Left lung (tissue), 4 donors: ENCODE measurements at regions not wholly inside any gene's neighbourhood (a gene's known extent, or its start where the extent isn't known, plus 50 kb on each side); places are given as distances from the start of the nearest gene placed in this dataset.
A peak's percentile ranks its signal among the peaks of the same experiment; 100 is the strongest.

Experiments used
- ATAC-seq: fragments of 200-7000 bp; cut with Tn5 transposase; one replicate; pipeline ENCODE4 v1.9.1; 2020; ENCODE audit warnings: moderate library complexity
- DNase-seq, 4 donors: peaks; one replicate each; pipeline ENCODE4 v3.0.0-alpha.2; 2013 to 2020
- H3K27ac ChIP-seq, 2 donors: fragments of 200-600 bp; sonication (generic) in 1 of 2; one replicate each; pipeline versions ENCODE4 v1.5.0 to v1.8.0; 2020 to 2021
- H3K27me3 ChIP-seq, 2 donors: fragments of 200-600 bp; sonication (generic) in 1 of 2; one replicate each; pipeline versions ENCODE4 v1.5.0 to v1.8.0; 2020 to 2021
- H3K36me3 ChIP-seq, 2 donors: fragments of 200-600 bp; sonication (generic) in 1 of 2; one replicate each; pipeline versions ENCODE4 v1.5.0 to v1.8.0; 2020 to 2021
- H3K4me1 ChIP-seq, 2 donors: fragments of 200-600 bp; one replicate each; pipeline ENCODE4 v1.8.0; 2021
- H3K4me3 ChIP-seq, 2 donors: fragments of 200-600 bp; sonication (generic) in 1 of 2; one replicate each; pipeline versions ENCODE4 v1.5.0 to v1.8.0; 2020 to 2021; ENCODE audit warnings: mild to moderate bottlenecking in 1 of 2
- H3K9me3 ChIP-seq, 2 donors: fragments of 200-600 bp; sonication (generic) in 1 of 2; one replicate each; pipeline versions ENCODE4 v1.5.0 to v1.8.0; 2020 to 2021
- CTCF ChIP-seq, 2 donors: fragments of 200-600 bp; sonication (generic) in 1 of 2; IDR thresholded peaks; one replicate each; pipeline versions ENCODE4 v1.5.0 to v1.8.0; 2021; ENCODE audit warnings: antibody characterized with exemption in 2 of 2
- intact Hi-C, 2 donors: fragments of 100-400 bp; cut with DNase I; formaldehyde crosslinking; loops; one replicate each; pipeline versions ENCODE4 v1.11.2 to v1.14.2; 2022
- donor health status: DM: no; HTN: yes; CAD: no.
- donor health status: DM: no; HTN: no; CAD: no.

GRCh38 chr2:8303322-8303832 lies 378.5 kb upstream of the ID2 start:
- Histone ChIP-seq H3K36me3 (no peaks in the 10 kb centered on the region), H3K27me3 (no peaks in the 10 kb centered on the region), H3K4me3 (no peak overlapping the region), H3K9me3 (no peaks in the 10 kb centered on the region), H3K27ac (peak overlapping the region in 1 of 2 donors; percentile 76), H3K4me1 (peaks cover 0 to 78% of the 10 kb centered on the region in 2 donors)
- intact Hi-C loops = no loop called here
- TF ChIP-seq CTCF (IDR thresholded peaks at IDR 0.05) = peak in 1 of 2 donors; percentile 23
- DNase-seq (peak in 3 of 4 donors; percentile 13 to 82 (median 77)), ATAC-seq (peak; percentile 36)

- intact Hi-C loops = no loop called here
- TF ChIP-seq CTCF (IDR thresholded peaks at IDR 0.05) = no peak
- Histone ChIP-seq H3K27ac (no peak overlapping the region), H3K9me3 (no peaks in the 10 kb centered on the region), H3K4me1 (peaks cover 0 to 76% of the 10 kb centered on the region in 2 donors), H3K27me3 (no peaks in the 10 kb centered on the region), H3K36me3 (no peaks in the 10 kb centered on the region), H3K4me3 (no peak overlapping the region)
- no peak for DNase-seq
- ATAC-seq = no peak
These were observed 376.8 kb upstream of the ID2 start for GRCh38 chr2:8304821-8305766.

DNA sequence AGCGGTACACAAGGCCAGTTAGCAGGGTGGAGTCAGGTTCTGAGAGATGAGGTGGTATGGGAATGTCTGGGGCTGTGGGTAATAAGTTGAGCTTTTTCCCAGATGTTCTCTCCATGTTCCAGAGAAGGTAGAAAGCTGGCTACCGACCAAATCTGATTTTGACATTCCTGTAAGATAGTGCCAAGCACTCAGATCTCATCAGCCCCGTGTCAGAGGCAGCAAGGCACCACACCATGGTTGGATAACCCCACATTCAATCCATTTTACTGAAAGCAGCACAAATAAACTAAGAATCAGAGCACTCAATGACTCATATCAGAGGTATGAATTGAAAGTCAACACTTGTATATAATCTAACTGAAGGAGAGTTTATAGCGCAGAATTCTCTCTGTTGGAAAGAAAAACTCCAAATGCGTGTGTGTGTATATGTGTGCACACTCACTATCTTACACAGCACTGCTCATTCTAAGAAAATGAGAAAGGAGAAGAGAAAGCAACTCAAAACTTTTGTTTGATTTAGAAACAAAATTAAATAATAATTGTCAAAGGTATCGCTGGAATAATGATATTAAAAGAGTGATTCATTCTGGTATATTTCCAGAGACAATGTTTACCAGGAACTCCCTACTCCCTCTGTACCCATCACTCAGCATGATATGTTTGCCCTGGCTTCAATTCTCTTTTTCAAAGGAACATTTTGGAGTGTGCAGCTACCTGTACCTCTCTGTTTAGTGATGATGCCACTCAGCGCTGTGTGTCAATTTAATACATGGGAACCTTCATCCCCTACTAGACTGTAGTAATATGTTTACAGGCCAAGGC lies 375.1 kb upstream of the ID2 start:
- DNase-seq (no peak), ATAC-seq (peak; percentile 9)
- Histone ChIP-seq H3K27ac (no peak overlapping the region), H3K4me1 (peaks cover 0 to 75% of the 10 kb centered on the region in 2 donors), H3K9me3 (no peaks in the 10 kb centered on the region), H3K4me3 (no peak overlapping the region), H3K36me3 (no peaks in the 10 kb centered on the region), H3K27me3 (no peaks in the 10 kb centered on the region)
- intact Hi-C loops = no loop called here
- TF ChIP-seq CTCF (IDR thresholded peaks at IDR 0.05) = no peak

GRCh38 chr2:8307606-8308180 lies 374.2 kb upstream of the ID2 start:
- no peaks in the 10 kb centered on the region for H3K36me3 ChIP-seq
- ATAC-seq = no peak
- no peaks in the 10 kb centered on the region for H3K27me3 ChIP-seq
- no peak for TF ChIP-seq CTCF (IDR thresholded peaks at IDR 0.05)
- no peak overlapping the region for H3K27ac ChIP-seq
- no peaks in the 10 kb centered on the region for H3K9me3 ChIP-seq
- intact Hi-C loops = no loop called here
- H3K4me3 ChIP-seq = no peak overlapping the region
- no peak for DNase-seq
- H3K4me1 ChIP-seq = peaks cover 0 to 75% of the 10 kb centered on the region in 2 donors
